ENCODE measurements at regions not wholly inside any gene's neighbourhood (a gene's known extent, or its start where the extent isn't known, plus 50 kb on each side); places are given as distances from the start of the nearest gene placed in this dataset.

- no peak for TF ChIP-seq CTCF (IDR thresholded peaks at IDR 0.05; ENCODE audit: control insufficient read depth, insufficient read depth, low read depth, low read length, missing control alignments)
- no peak for DNase-seq (ENCODE audit: low read depth)
- H3K4me3 ChIP-seq (ENCODE audit: control insufficient read depth, low read depth, low read length) = no peak overlapping the region
Observed at GRCh38 chr3:10740954-10741353, 75.1 kb upstream of the SLC6A11 start.

GRCh38 chr3:10741891-10742671 is 73.9 kb upstream of the SLC6A11 start:
- no peak for DNase-seq (ENCODE audit: low read depth)
- H3K4me3 ChIP-seq (ENCODE audit: control insufficient read depth, low read depth, low read length) = no peak overlapping the region
- TF ChIP-seq CTCF (IDR thresholded peaks at IDR 0.05; ENCODE audit: control insufficient read depth, insufficient read depth, low read depth, low read length, missing control alignments) = no peak

- no peak for DNase-seq (ENCODE audit: low read depth)
- H3K4me3 ChIP-seq (ENCODE audit: control insufficient read depth, low read depth, low read length) = no peak overlapping the region
- no peak for TF ChIP-seq CTCF (IDR thresholded peaks at IDR 0.05; ENCODE audit: control insufficient read depth, insufficient read depth, low read depth, low read length, missing control alignments)
Observed at GRCh38 chr3:10743366-10744097, 72.5 kb upstream of the SLC6A11 start.

- H3K4me3 ChIP-seq (ENCODE audit: control insufficient read depth, low read depth, low read length) = no peak overlapping the region
- DNase-seq (ENCODE audit: low read depth) = no peak
- peak; percentile 7 for TF ChIP-seq CTCF (IDR thresholded peaks at IDR 0.05; ENCODE audit: control insufficient read depth, insufficient read depth, low read depth, low read length, missing control alignments)
Observed at GRCh38 chr3:10744098-10744465, 71.9 kb upstream of the SLC6A11 start.

- no peak overlapping the region for H3K4me3 ChIP-seq (ENCODE audit: control insufficient read depth, low read depth, low read length)
- no peak for DNase-seq (ENCODE audit: low read depth)
- no peak for TF ChIP-seq CTCF (IDR thresholded peaks at IDR 0.05; ENCODE audit: control insufficient read depth, insufficient read depth, low read depth, low read length, missing control alignments)
Observed at GRCh38 chr3:10745392-10745791, 70.6 kb upstream of the SLC6A11 start.

GRCh38 chr3:10746001-10746400 is 70.0 kb upstream of the SLC6A11 start:
- no peak for TF ChIP-seq CTCF (IDR thresholded peaks at IDR 0.05; ENCODE audit: control insufficient read depth, insufficient read depth, low read depth, low read length, missing control alignments)
- no peak overlapping the region for H3K4me3 ChIP-seq (ENCODE audit: control insufficient read depth, low read depth, low read length)
- no peak for DNase-seq (ENCODE audit: low read depth)
